GM10266 (cell line): ENCODE measurements at regions not wholly inside any gene's neighbourhood (a gene's known extent, or its start where the extent isn't known, plus 50 kb on each side); places are given as distances from the start of the nearest gene placed in this dataset.

ENCODE experiments used
- DNase-seq: peaks from one replicate; pipeline ENCODE4 v3.0.0; 2012; ENCODE audit errors: extremely low spot score
- CTCF ChIP-seq: IDR thresholded peaks from 2 replicates; pipeline ENCODE4 v1.5.1; 2012; ENCODE audit warnings: mild to moderate bottlenecking, low read depth; ENCODE audit not compliant: control insufficient read depth, insufficient read depth; ENCODE audit errors: missing control alignments

- no peak for TF ChIP-seq CTCF
- DNase-seq, result no peak
These were observed 138.1 kb upstream of the EEPD1 start for GRCh38 chr7:36014961-36015360.

DNA sequence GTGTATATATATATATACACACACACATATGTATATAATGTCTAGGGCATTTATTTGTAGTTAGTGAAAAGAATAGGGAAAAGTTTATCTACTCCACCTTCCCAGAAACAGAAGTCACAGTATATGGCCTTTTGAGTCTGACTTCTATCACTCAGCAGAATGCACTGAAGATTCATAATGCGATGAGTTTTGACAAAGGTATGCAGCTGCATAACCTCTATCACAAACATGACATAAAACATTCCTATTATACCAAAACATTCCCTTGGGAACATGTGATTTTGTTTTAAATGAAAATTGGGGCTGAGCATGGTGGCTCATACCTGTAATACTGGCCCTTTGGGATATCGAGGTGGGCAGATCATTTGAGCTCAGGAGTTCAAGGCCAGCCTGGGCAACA, 137.3 kb upstream of the EEPD1 start:
- no peak for TF ChIP-seq CTCF
- DNase-seq, result no peak

- no peak for DNase-seq
- no peak for TF ChIP-seq CTCF
These were observed 136.4 kb upstream of the EEPD1 start for GRCh38 chr7:36016648-36017047.

GRCh38 chr7:36017111-36017510, 135.9 kb upstream of the EEPD1 start:
- TF ChIP-seq CTCF, result no peak
- no peak for DNase-seq

DNA sequence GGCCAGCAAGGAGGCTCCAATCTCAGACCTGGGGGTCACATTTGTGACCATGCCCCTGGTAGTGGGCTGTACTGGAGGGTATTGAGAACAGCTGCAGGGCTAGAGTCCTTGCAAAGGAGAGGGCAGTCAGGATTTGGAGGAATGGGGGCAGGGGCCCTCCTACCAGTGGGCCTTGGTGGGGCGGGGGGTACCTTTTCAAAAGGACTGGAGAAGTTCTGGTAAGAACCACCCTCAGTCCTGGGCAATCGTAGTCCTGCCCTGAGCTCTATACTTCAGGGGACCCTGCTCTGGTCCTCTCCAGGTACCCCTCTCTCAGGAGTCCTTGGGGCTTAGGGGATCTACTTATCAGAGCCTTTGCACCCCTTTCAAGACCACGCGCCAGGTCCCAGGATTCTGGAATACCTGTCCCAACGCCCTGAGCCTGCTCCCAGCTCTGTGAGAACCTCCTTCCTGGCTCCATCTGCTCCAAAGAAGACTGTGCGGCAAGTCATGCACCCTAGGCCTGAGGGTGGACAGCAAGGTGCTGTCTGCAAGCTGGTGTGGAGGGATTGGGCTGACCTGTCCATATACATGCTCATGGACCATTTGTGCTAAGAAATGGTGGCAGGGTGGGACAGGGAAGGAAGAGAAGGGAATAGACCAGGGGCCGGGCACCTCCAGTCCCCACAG, 134.1 kb upstream of the EEPD1 start:
- no peak for DNase-seq
- no peak for TF ChIP-seq CTCF

DNA sequence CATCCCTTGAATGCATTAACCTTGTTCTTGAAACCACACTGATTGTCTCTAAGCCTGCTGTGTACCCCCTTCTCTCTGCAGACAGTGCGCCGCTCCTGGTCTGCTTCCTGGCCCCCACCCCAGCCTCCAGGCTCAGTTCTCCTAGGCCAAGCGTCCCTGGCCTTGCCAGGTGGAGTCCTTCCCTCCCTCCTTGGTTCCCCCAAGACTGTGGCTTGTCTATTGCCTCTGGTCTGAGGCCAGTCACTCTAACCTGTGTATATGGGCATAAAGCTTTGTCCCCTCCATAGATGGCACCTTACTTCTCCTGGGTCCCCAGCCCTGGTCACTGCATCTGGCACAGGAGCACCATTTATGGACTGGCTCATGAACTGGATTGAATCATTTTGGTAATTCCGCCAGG, 133.5 kb upstream of the EEPD1 start:
- DNase-seq, result no peak
- no peak for TF ChIP-seq CTCF

DNA sequence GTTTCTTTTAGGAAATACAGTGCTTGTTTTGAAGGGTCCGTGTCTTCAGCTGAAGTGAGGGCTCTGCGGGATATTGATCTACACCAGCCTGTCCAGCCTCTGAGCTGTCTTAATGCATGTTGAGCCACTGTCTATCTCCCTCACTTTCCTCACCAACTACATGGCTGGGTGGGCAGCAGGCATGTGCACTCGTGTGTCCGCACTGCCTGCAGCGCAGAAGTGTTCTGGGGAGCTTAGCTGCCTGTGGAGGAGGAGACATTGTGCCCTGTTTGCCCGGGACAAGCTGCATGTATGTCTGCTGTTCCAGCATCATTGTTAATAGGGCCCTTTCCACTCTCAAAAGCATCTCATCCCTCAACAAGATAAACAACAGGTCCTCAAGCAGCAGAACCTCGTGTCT, 133.1 kb upstream of the EEPD1 start:
- TF ChIP-seq CTCF, result no peak
- no peak for DNase-seq
